H1 (cell line): ENCODE measurements at regions not wholly inside any gene's neighbourhood (a gene's known extent, or its start where the extent isn't known, plus 50 kb on each side); places are given as distances from the start of the nearest gene placed in this dataset.

Experiments
- BCL11A ChIP-seq, 2 experiments: IDR thresholded peaks; one replicate each; pipeline ENCODE4 v1.6.1; 2011; ENCODE audit warnings: low read depth in 2 of 2, low read length in 2 of 2, mild to moderate bottlenecking in 2 of 2
- SAP30 ChIP-seq: fragments of 300-600 bp; sonication (generic); IDR thresholded peaks from 2 replicates; pipeline ENCODE4 v1.7.1; 2012; ENCODE audit warnings: low read length, moderate library complexity, mild to moderate bottlenecking, inconsistent platforms; ENCODE audit not compliant: insufficient read depth, insufficient replicate concordance
- TEAD4 ChIP-seq: IDR thresholded peaks from 2 replicates; pipeline ENCODE4 v1.6.1; 2012; ENCODE audit warnings: low read depth, low read length, inconsistent platforms, mixed read lengths
- TF ChIP-seq, protein P1 (sequence below): fragments of 300-600 bp; sonication (generic); IDR thresholded peaks from 2 replicates; pipeline ENCODE4 v1.7.1; 2012; ENCODE audit warnings: low read length, moderate library complexity, mild to moderate bottlenecking, inconsistent platforms; ENCODE audit not compliant: insufficient replicate concordance

DNA sequence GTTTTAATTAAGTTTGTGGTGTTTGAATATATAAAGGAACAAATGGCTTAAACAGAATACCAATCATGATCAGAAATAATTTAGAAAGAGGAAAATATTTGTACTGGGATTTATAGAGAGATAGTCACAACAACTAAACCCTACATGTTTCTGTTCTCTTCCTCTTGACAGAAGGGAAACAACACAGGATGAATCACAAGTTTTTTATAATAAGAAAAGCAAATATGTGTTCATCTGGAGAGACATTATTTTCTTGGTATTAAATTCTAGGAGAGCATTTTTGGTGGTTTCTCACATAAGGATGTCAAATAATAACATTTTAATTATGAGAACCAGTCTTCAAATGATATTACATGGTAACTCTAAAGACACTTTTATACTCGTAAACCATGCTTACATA lies 232.9 kb upstream of the PKP2 start (continued):
- TF ChIP-seq, protein P1, sequence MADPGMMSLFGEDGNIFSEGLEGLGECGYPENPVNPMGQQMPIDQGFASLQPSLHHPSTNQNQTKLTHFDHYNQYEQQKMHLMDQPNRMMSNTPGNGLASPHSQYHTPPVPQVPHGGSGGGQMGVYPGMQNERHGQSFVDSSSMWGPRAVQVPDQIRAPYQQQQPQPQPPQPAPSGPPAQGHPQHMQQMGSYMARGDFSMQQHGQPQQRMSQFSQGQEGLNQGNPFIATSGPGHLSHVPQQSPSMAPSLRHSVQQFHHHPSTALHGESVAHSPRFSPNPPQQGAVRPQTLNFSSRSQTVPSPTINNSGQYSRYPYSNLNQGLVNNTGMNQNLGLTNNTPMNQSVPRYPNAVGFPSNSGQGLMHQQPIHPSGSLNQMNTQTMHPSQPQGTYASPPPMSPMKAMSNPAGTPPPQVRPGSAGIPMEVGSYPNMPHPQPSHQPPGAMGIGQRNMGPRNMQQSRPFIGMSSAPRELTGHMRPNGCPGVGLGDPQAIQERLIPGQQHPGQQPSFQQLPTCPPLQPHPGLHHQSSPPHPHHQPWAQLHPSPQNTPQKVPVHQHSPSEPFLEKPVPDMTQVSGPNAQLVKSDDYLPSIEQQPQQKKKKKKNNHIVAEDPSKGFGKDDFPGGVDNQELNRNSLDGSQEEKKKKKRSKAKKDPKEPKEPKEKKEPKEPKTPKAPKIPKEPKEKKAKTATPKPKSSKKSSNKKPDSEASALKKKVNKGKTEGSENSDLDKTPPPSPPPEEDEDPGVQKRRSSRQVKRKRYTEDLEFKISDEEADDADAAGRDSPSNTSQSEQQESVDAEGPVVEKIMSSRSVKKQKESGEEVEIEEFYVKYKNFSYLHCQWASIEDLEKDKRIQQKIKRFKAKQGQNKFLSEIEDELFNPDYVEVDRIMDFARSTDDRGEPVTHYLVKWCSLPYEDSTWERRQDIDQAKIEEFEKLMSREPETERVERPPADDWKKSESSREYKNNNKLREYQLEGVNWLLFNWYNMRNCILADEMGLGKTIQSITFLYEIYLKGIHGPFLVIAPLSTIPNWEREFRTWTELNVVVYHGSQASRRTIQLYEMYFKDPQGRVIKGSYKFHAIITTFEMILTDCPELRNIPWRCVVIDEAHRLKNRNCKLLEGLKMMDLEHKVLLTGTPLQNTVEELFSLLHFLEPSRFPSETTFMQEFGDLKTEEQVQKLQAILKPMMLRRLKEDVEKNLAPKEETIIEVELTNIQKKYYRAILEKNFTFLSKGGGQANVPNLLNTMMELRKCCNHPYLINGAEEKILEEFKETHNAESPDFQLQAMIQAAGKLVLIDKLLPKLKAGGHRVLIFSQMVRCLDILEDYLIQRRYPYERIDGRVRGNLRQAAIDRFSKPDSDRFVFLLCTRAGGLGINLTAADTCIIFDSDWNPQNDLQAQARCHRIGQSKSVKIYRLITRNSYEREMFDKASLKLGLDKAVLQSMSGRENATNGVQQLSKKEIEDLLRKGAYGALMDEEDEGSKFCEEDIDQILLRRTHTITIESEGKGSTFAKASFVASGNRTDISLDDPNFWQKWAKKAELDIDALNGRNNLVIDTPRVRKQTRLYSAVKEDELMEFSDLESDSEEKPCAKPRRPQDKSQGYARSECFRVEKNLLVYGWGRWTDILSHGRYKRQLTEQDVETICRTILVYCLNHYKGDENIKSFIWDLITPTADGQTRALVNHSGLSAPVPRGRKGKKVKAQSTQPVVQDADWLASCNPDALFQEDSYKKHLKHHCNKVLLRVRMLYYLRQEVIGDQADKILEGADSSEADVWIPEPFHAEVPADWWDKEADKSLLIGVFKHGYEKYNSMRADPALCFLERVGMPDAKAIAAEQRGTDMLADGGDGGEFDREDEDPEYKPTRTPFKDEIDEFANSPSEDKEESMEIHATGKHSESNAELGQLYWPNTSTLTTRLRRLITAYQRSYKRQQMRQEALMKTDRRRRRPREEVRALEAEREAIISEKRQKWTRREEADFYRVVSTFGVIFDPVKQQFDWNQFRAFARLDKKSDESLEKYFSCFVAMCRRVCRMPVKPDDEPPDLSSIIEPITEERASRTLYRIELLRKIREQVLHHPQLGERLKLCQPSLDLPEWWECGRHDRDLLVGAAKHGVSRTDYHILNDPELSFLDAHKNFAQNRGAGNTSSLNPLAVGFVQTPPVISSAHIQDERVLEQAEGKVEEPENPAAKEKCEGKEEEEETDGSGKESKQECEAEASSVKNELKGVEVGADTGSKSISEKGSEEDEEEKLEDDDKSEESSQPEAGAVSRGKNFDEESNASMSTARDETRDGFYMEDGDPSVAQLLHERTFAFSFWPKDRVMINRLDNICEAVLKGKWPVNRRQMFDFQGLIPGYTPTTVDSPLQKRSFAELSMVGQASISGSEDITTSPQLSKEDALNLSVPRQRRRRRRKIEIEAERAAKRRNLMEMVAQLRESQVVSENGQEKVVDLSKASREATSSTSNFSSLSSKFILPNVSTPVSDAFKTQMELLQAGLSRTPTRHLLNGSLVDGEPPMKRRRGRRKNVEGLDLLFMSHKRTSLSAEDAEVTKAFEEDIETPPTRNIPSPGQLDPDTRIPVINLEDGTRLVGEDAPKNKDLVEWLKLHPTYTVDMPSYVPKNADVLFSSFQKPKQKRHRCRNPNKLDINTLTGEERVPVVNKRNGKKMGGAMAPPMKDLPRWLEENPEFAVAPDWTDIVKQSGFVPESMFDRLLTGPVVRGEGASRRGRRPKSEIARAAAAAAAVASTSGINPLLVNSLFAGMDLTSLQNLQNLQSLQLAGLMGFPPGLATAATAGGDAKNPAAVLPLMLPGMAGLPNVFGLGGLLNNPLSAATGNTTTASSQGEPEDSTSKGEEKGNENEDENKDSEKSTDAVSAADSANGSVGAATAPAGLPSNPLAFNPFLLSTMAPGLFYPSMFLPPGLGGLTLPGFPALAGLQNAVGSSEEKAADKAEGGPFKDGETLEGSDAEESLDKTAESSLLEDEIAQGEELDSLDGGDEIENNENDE, result no peak
- TF ChIP-seq SAP30 (no peak), BCL11A (IDR thresholded peaks at IDR 0.05; ENCODE audit: low read depth in 2 of 2, low read length in 2 of 2) (no peak), TEAD4 (no peak)
